Kidney epithelial cell (primary cell): ENCODE measurements at regions not wholly inside any gene's neighbourhood (a gene's known extent, or its start where the extent isn't known, plus 50 kb on each side); places are given as distances from the start of the nearest gene placed in this dataset.
A peak's percentile ranks its signal among the peaks of the same experiment; 100 is the strongest.

Source experiments
- DNase-seq: peaks from one replicate; pipeline ENCODE4 v3.0.0-alpha.2; 2010; ENCODE audit warnings: low read depth
- H3K27me3 ChIP-seq: 2 replicates; pipeline ENCODE4 v1.6.0; 2011; ENCODE audit warnings: low read length; ENCODE audit not compliant: control insufficient read depth, insufficient read depth
- H3K36me3 ChIP-seq: 2 replicates; pipeline ENCODE4 v1.5.1; 2011; ENCODE audit warnings: low read length; ENCODE audit not compliant: control insufficient read depth, insufficient read depth
- H3K4me3 ChIP-seq: 2 replicates; pipeline ENCODE4 v1.5.1; 2011; ENCODE audit warnings: low read depth, mild to moderate bottlenecking, control low read depth, low read length
- CTCF ChIP-seq: IDR thresholded peaks from 2 replicates; pipeline ENCODE4 v1.5.1; 2011; ENCODE audit warnings: mild to moderate bottlenecking, moderate library complexity, low read length, control low read depth, inconsistent platforms; ENCODE audit not compliant: insufficient read depth, poor library complexity, severe bottlenecking

DNA sequence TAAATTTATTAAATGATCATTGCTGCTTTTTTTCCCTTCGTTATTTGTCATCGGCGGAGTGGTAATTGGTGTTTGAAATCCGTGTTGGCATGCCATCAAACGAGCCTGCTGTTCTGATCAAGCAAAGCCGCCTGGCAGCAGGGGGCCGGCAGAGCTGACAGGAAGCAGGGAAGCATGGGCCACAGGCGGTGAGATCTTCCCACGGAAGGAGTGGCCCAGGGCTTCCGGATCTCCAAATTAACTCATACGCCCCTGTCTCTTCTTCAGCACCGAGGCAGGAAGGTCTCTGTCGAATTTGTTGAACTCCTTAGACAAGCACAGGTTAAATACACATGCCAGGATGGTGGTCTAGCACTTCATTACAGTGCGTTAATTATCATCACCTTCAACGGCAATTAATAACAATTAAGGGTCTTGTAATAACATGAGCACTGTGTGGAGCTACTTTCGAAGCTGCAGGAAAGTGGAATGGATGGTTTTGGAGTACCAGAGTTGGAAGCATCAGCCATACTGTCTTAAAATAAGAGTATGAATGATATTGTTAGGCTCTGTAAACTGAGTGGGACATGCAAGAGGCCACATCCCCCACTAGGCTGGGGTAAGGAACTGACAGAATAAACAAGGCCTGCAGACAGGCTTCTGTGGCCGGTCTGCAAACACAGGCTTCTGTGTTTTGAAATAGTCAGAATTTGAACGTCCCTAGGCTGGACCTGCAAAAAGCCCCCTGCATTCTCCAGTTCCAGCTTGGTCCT is 199.4 kb upstream of the DAB1 start:
- Histone ChIP-seq H3K36me3 (no peaks in the 10 kb centered on the region), H3K4me3 (no peak overlapping the region), H3K27me3 (no peaks in the 10 kb centered on the region)
- no peak for DNase-seq
- peak; percentile 2 for TF ChIP-seq CTCF

DNA sequence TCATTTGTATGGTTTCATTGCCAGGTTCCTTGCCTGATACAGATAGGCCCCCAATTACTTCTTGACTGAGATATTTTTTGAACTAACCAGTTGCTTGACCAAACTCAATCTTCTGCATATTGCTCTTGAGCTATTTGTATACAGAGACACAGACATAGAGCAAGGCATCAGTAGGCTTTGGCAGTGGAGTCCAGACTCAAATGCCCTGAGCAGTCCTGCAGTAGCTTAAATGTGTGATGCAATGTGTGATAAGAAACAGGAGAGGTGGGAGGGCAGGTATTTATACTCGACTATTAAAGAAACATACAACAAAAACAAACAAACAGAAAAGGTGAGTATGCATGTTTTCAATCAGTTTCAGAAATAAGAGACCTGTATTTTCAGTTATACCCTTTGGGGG is 197.9 kb upstream of the DAB1 start:
- Histone ChIP-seq H3K4me3 (no peak overlapping the region), H3K36me3 (no peaks in the 10 kb centered on the region), H3K27me3 (no peaks in the 10 kb centered on the region)
- DNase-seq = no peak
- no peak for TF ChIP-seq CTCF

GRCh38 chr1:57620605-57621004 is 196.7 kb upstream of the DAB1 start:
- Histone ChIP-seq H3K4me3 (no peak overlapping the region), H3K36me3 (no peaks in the 10 kb centered on the region), H3K27me3 (no peaks in the 10 kb centered on the region)
- no peak for TF ChIP-seq CTCF
- no peak for DNase-seq

GRCh38 chr1:57616921-57617320 is 193.1 kb upstream of the DAB1 start:
- no peak for TF ChIP-seq CTCF
- no peaks in the 10 kb centered on the region for H3K36me3 ChIP-seq
- H3K4me3 ChIP-seq = no peak overlapping the region
- no peaks in the 10 kb centered on the region for H3K27me3 ChIP-seq
- no peak for DNase-seq

DNA sequence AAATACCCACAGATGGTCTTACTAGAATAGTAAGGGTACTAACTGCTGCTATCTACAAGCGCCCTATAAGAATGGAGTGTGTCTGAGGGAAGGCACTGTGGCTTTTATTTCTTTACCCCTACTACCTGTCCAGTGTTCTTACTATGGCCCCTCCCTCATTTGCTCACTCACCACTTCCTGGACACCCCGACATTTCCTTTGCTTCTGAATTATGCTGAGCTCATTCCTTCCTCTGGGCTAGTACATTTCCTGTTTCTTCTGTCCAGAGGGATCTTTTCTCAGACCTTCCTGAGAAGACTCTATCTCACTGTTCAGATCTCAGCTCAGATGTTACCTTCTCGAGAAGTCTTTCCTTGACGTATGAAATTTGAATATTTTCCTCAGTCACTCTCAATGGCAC is 192.1 kb upstream of the DAB1 start:
- DNase-seq = no peak
- TF ChIP-seq CTCF = no peak
- no peaks in the 10 kb centered on the region for H3K36me3 ChIP-seq

DNA sequence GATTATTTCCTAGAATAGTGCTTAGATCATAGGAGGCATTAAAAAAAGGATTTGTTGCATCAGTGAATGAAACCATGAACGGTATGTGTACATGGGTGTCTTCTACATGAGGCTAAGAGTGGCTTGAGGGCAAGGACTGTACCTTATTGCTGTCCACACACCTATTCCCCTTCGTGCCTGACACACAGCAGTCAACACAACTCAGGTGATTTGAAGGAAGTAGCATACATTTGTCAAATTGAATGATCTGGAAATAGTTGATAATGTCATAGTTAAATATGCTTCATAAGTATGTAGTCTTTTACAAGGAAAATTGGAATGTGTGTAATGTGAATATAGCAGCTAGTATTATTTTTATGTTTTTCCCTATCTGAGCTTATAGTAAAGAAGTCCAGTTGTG is 189.0 kb upstream of the DAB1 start:
- Histone ChIP-seq H3K27me3 (no peaks in the 10 kb centered on the region), H3K36me3 (no peaks in the 10 kb centered on the region), H3K4me3 (no peak overlapping the region)
- DNase-seq = no peak
- TF ChIP-seq CTCF = no peak

More for the DNA sequence above, 192.1 kb upstream of the DAB1 start:
- no peaks in the 10 kb centered on the region for H3K27me3 ChIP-seq
- no peak overlapping the region for H3K4me3 ChIP-seq
